Endodermal cell (in vitro differentiated cells): ENCODE measurements at regions not wholly inside any gene's neighbourhood (a gene's known extent, or its start where the extent isn't known, plus 50 kb on each side); places are given as distances from the start of the nearest gene placed in this dataset.
"Not testable (repeated sequence)": the region's sequence is repeated elsewhere in the genome, so short reads cannot be mapped to it uniquely, and the experiment has no call there.

Experiments used
- DNase-seq: peaks from one replicate; pipeline ENCODE4 v3.0.0-alpha.2; 2017
- H3K27ac ChIP-seq: 2 replicates; pipeline ENCODE4 v1.5.1; 2013; ENCODE audit warnings: mild to moderate bottlenecking, low read depth, low read length, moderate library complexity
- H3K27me3 ChIP-seq: 2 replicates; pipeline ENCODE4 v1.6.1; 2013; ENCODE audit warnings: mild to moderate bottlenecking, low read length, moderate library complexity; ENCODE audit not compliant: insufficient read depth, control insufficient read depth, poor library complexity, severe bottlenecking
- H3K36me3 ChIP-seq: 2 replicates; pipeline ENCODE4 v1.7.0; 2013; ENCODE audit warnings: mild to moderate bottlenecking, low read length, moderate library complexity; ENCODE audit not compliant: control insufficient read depth, insufficient read depth
- H3K4me1 ChIP-seq: one replicate; pipeline ENCODE4 v1.7.0; 2013; ENCODE audit warnings: low read length; ENCODE audit not compliant: control insufficient read depth, insufficient read depth
- H3K4me3 ChIP-seq: 2 replicates; pipeline ENCODE4 v1.5.1; 2013; ENCODE audit warnings: mild to moderate bottlenecking, low read length, moderate library complexity
- H3K9ac ChIP-seq: 2 replicates; pipeline ENCODE4 v1.6.1; 2013; ENCODE audit warnings: mild to moderate bottlenecking, low read length, moderate library complexity; ENCODE audit not compliant: poor library complexity, severe bottlenecking; ENCODE audit errors: extremely low read depth
- H3K9me3 ChIP-seq: 2 replicates; pipeline ENCODE4 v1.6.1; 2013; ENCODE audit warnings: mild to moderate bottlenecking, low read length, moderate library complexity; ENCODE audit not compliant: control insufficient read depth
- H3K27ac Mint-ChIP-seq: 2 replicates; pipeline ENCODE4 v1.8.0; 2020; ENCODE audit warnings: mixed read lengths
- H3K27me3 Mint-ChIP-seq: 2 replicates; pipeline ENCODE4 v1.8.0; 2021; ENCODE audit warnings: mild to moderate bottlenecking, mixed read lengths; ENCODE audit not compliant: insufficient read depth
- H3K36me3 Mint-ChIP-seq: 2 replicates; pipeline ENCODE4 v1.8.0; 2020; ENCODE audit warnings: low read depth, mixed read lengths
- H3K4me1 Mint-ChIP-seq: 2 replicates; pipeline ENCODE4 v1.8.0; 2020; ENCODE audit warnings: mixed read lengths
- H3K4me3 Mint-ChIP-seq: 2 replicates; pipeline ENCODE4 v1.8.0; 2020; ENCODE audit warnings: mild to moderate bottlenecking, moderate library complexity, mixed read lengths
- H3K9me3 Mint-ChIP-seq: 2 replicates; pipeline ENCODE4 v1.8.0; 2020; ENCODE audit warnings: mild to moderate bottlenecking, mixed read lengths
- WGBS, 2 experiments: methylation state at CpG; one replicate each; pipeline versions ENCODE4 v1.1.5 to v1.1.7; 2013; ENCODE audit warnings: missing lambda C conversion rate in 2 of 2, mixed read lengths in 1 of 2; ENCODE audit not compliant: insufficient coverage in 1 of 2, insufficient read length in 1 of 2; 5-methylcytosine and 5-hydroxymethylcytosine counted together
- TF ChIP-seq, protein P1 (sequence below): fragments of 200-600 bp; sonication (generic); conservative IDR thresholded peaks from 2 replicates; pipeline ENCODE4 v1.5.0; 2021; ENCODE audit warnings: antibody characterized with exemption, mild to moderate bottlenecking

- no peak overlapping the region for H3K4me3 Mint-ChIP-seq
- H3K9me3 Mint-ChIP-seq, result no peaks in the 10 kb centered on the region
- WGBS, 2 experiments, result 100% methylated on average over 1 of the region's 1 CpG; no CpG with 5 or more reads in 1 of the 2 experiments
- H3K36me3 Mint-ChIP-seq, result peaks cover 10% of the 10 kb centered on the region
- H3K4me1 Mint-ChIP-seq, result peaks cover 13% of the 10 kb centered on the region
- Histone ChIP-seq H3K4me1 (no peaks in the 10 kb centered on the region), H3K27me3 (no peaks in the 10 kb centered on the region), H3K27ac (no peak overlapping the region), H3K9me3 (no peaks in the 10 kb centered on the region), H3K4me3 (no peak overlapping the region), H3K9ac (no peak overlapping the region), H3K36me3 (no peaks in the 10 kb centered on the region)
- H3K27ac Mint-ChIP-seq, result no peak overlapping the region
- no peak for DNase-seq
- no peaks in the 10 kb centered on the region for H3K27me3 Mint-ChIP-seq
- TF ChIP-seq, protein P1, sequence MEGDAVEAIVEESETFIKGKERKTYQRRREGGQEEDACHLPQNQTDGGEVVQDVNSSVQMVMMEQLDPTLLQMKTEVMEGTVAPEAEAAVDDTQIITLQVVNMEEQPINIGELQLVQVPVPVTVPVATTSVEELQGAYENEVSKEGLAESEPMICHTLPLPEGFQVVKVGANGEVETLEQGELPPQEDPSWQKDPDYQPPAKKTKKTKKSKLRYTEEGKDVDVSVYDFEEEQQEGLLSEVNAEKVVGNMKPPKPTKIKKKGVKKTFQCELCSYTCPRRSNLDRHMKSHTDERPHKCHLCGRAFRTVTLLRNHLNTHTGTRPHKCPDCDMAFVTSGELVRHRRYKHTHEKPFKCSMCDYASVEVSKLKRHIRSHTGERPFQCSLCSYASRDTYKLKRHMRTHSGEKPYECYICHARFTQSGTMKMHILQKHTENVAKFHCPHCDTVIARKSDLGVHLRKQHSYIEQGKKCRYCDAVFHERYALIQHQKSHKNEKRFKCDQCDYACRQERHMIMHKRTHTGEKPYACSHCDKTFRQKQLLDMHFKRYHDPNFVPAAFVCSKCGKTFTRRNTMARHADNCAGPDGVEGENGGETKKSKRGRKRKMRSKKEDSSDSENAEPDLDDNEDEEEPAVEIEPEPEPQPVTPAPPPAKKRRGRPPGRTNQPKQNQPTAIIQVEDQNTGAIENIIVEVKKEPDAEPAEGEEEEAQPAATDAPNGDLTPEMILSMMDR, result no peak
These were observed 587.1 kb upstream of the HTR2C start for GRCh38 chrX:113996781-113997180.

DNA sequence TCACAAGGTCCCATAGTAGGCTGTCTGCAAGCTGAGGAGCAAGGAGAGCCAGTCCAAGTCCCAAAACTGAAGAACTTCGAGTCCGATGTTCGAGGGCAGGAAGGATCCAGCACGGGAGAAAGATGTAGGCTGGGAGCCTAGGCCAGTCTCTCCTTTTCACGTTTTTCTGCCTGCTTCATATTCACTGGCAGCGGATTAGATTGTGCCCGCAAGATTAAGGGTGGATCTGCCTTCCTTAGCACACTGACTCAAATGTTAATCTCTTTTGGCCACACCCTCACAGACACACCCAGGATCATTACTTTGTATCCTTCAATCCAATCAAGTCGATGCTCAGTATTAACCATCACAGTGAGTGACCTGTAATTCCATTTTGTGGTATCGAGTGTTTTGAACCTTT, 592.2 kb upstream of the HTR2C start:
- H3K9ac ChIP-seq, H3K4me3 ChIP-seq, H3K4me1 ChIP-seq, H3K27ac ChIP-seq, H3K36me3 ChIP-seq, H3K27me3 Mint-ChIP-seq, H3K27me3 ChIP-seq: not testable (repeated sequence)
- peak overlapping the region; percentile 52 for H3K4me3 Mint-ChIP-seq
- H3K4me1 Mint-ChIP-seq, result peaks cover 41% of the 10 kb centered on the region
- peaks cover 10% of the 10 kb centered on the region for H3K9me3 ChIP-seq
- peaks cover 31% of the 10 kb centered on the region for H3K36me3 Mint-ChIP-seq
- H3K27ac Mint-ChIP-seq, result peak overlapping the region; percentile 65
- DNase-seq, result peak; percentile 56
- H3K9me3 Mint-ChIP-seq, result peaks cover 11% of the 10 kb centered on the region
- 68% methylated on average over 9 of the region's 9 CpGs; no CpG with 5 or more reads in 1 of the 2 experiments for WGBS, 2 experiments

- Mint-ChIP-seq H3K4me3 (peak overlapping the region; percentile 52), H3K9me3 (peaks cover 21% of the 10 kb centered on the region), H3K27ac (peak overlapping the region; percentile 92), H3K36me3 (peaks cover 42% of the 10 kb centered on the region), H3K4me1 (peaks cover 41% of the 10 kb centered on the region)
- not testable (repeated sequence) for H3K27me3 Mint-ChIP-seq, H3K27me3 ChIP-seq, H3K4me1 ChIP-seq, H3K36me3 ChIP-seq, H3K27ac ChIP-seq, H3K9ac ChIP-seq
- H3K9me3 ChIP-seq, result peaks cover 21% of the 10 kb centered on the region
- WGBS, 2 experiments, result 0 to 13% methylated on average over 4 to 5 of the region's 5 CpGs
- peak overlapping the region; percentile 40 for H3K4me3 ChIP-seq
- peak; percentile 77 for DNase-seq
These were observed 593.2 kb upstream of the HTR2C start for GRCh38 chrX:113990669-113991068.

GRCh38 chrX:113988315-113988935, 595.5 kb upstream of the HTR2C start:
- not testable (repeated sequence) for H3K36me3 ChIP-seq, H3K27ac ChIP-seq, H3K27me3 ChIP-seq, H3K27me3 Mint-ChIP-seq, H3K9ac ChIP-seq, H3K4me1 ChIP-seq, H3K4me3 ChIP-seq
- 79% methylated on average over 9 of the region's 10 CpGs; no CpG with 5 or more reads in 1 of the 2 experiments for WGBS, 2 experiments
- H3K9me3 ChIP-seq, result peaks cover 26% of the 10 kb centered on the region
- Mint-ChIP-seq H3K9me3 (peaks cover 28% of the 10 kb centered on the region), H3K27ac (peak overlapping the region; percentile 89), H3K4me3 (peak overlapping the region; percentile 1), H3K4me1 (peaks cover 38% of the 10 kb centered on the region), H3K36me3 (peaks cover 63% of the 10 kb centered on the region)
- DNase-seq, result peak; percentile 65
